HCT116 (cell line): ENCODE measurements at regions not wholly inside any gene's neighbourhood (a gene's known extent, or its start where the extent isn't known, plus 50 kb on each side); places are given as distances from the start of the nearest gene placed in this dataset.
A peak's percentile ranks its signal among the peaks of the same experiment; 100 is the strongest.
"Not testable (repeated sequence)": the region's sequence is repeated elsewhere in the genome, so short reads cannot be mapped to it uniquely, and the experiment has no call there.

Source experiments
- ATAC-seq: fragments of 200-7000 bp; cut with Tn5 transposase; 2 replicates; pipeline ENCODE4 v1.9.1; 2020; ENCODE audit warnings: mild to moderate bottlenecking, moderate library complexity
- BruUV-seq: library from RNA; stranded (reverse); fragments of 400-500 nt; replicated peaks from 2 replicates; lab custom pipeline; 2021; lab: Mats Ljungman, UMichigan
- CTCF ChIA-PET: fragments of 300-600 bp; sonication (Branson Sonifier 250); formaldehyde crosslinking; loops from one replicate; lab custom pipeline; 2021; ENCODE audit warnings: antibody characterized with exemption; lab: Charles Lee
- POLR2A ChIA-PET: fragments of 300-600, 350-600 bp; sonication (Branson Sonifier 250); formaldehyde crosslinking; loops from one replicate; lab custom pipeline; 2021; ENCODE audit warnings: antibody characterized with exemption; lab: Charles Lee
- RAD21 ChIA-PET, 2 experiments: fragments of 300-600 bp; sonication (Branson Sonifier 250); formaldehyde crosslinking; loops; one replicate each; lab custom pipeline; 2023; ENCODE audit warnings: low total read pairs in 2 of 2; ENCODE audit not compliant: uncharacterized antibody in 2 of 2, unreplicated experiment in 2 of 2, low non-redundant PET in 1 of 2; lab: Charles Lee
- DNase-seq: peaks from one replicate; pipeline ENCODE4 v3.0.0-alpha.2; 2010; ENCODE audit warnings: low read depth, low spot score
- H2AFZ ChIP-seq: fragments of 200-600 bp; shearing (Covaris generic), sonication (generic); 2 replicates; pipeline ENCODE4 v1.6.1; 2017; ENCODE audit warnings: low read depth, mixed run types, mixed read lengths, antibody characterized with exemption, low read length; ENCODE audit not compliant: poor library complexity, severe bottlenecking
- H3K27ac ChIP-seq: 2 replicates; pipeline ENCODE4 v1.5.1; 2012; ENCODE audit warnings: low read depth, low read length
- H3K27me3 ChIP-seq: fragments of 200-600 bp; sonication (generic); 2 replicates; pipeline ENCODE4 v1.6.1; 2016; ENCODE audit warnings: mixed run types, low read length, mixed read lengths; ENCODE audit not compliant: insufficient read depth
- H3K36me3 ChIP-seq, 2 experiments: fragments of 200-500 bp in 1 of 2; fragments of 200-600 bp in 1 of 2; sonication (Bioruptor generic) in 1 of 2; sonication (generic) in 1 of 2; 2 replicates each; pipeline versions ENCODE4 v1.5.1 to v1.6.1; 2014 to 2016; ENCODE audit warnings: low read length in 2 of 2, inconsistent platforms in 1 of 2, mixed read lengths in 1 of 2, mixed run types in 1 of 2; ENCODE audit not compliant: insufficient read depth in 2 of 2, control insufficient read depth in 1 of 2
- H3K4me1 ChIP-seq, 2 experiments: fragments of 200-600 bp in 1 of 2; sonication (generic) in 1 of 2; 2 replicates each; pipeline versions ENCODE4 v1.5.1 to v1.6.1; 2012 to 2017; ENCODE audit warnings: low read length in 2 of 2, inconsistent platforms in 1 of 2, mild to moderate bottlenecking in 1 of 2, mixed read lengths in 1 of 2, mixed run types in 1 of 2, moderate library complexity in 1 of 2; ENCODE audit not compliant: insufficient read depth in 2 of 2, control insufficient read depth in 1 of 2
- H3K4me2 ChIP-seq: fragments of 200-600 bp; sonication (generic); 2 replicates; pipeline ENCODE4 v1.6.1; 2017; ENCODE audit warnings: mixed run types, low read length, mixed read lengths
- H3K4me3 ChIP-seq, 2 experiments: fragments of 200-600 bp in 1 of 2; sonication (generic) in 1 of 2; replicated peaks in 1 of 2; 2 replicates each; pipeline ENCODE4 v1.5.1; 2011 to 2016; ENCODE audit warnings: low read length in 2 of 2, control low read depth in 1 of 2, low read depth in 1 of 2, mild to moderate bottlenecking in 1 of 2, mixed read lengths in 1 of 2, mixed run types in 1 of 2
- H3K79me2 ChIP-seq: fragments of 200-600 bp; sonication (generic); 2 replicates; pipeline ENCODE4 v1.6.1; 2017; ENCODE audit warnings: mild to moderate bottlenecking, mixed run types, low read length, moderate library complexity, mixed read lengths; ENCODE audit not compliant: insufficient read depth
- H3K9ac ChIP-seq: fragments of 200-600 bp; sonication (generic); 2 replicates; pipeline ENCODE4 v1.6.1; 2016; ENCODE audit warnings: low read length, mixed read lengths
- H3K9me2 ChIP-seq: fragments of 200-600 bp; sonication (generic), shearing (Covaris generic); 2 replicates; pipeline ENCODE4 v1.6.1; 2017; ENCODE audit warnings: mixed run types, mild to moderate bottlenecking, moderate library complexity; ENCODE audit not compliant: insufficient read depth
- H3K9me3 ChIP-seq, 2 experiments: fragments of 200-500 bp in 1 of 2; fragments of 200-600 bp in 1 of 2; sonication (Bioruptor generic) in 1 of 2; sonication (generic) in 1 of 2; 2 replicates each; pipeline ENCODE4 v1.6.1; 2014 to 2017; ENCODE audit warnings: low read length in 2 of 2, mixed read lengths in 2 of 2, inconsistent platforms in 1 of 2, low read depth in 1 of 2, mild to moderate bottlenecking in 1 of 2, mixed run types in 1 of 2, moderate library complexity in 1 of 2; ENCODE audit not compliant: control insufficient read depth in 1 of 2, insufficient read depth in 1 of 2
- H4K20me1 ChIP-seq: fragments of 200-600 bp; sonication (generic), shearing (Covaris generic); 2 replicates; pipeline ENCODE4 v1.6.1; 2017; ENCODE audit warnings: mixed run types, mild to moderate bottlenecking, moderate library complexity; ENCODE audit not compliant: insufficient read depth
- CEBPB ChIP-seq: IDR thresholded peaks from 2 replicates; pipeline ENCODE4 v1.6.1; 2012; ENCODE audit warnings: low read depth
- MAX ChIP-seq: IDR thresholded peaks from 2 replicates; pipeline ENCODE4 v1.6.1; 2012
- POLR2A ChIP-seq: IDR thresholded peaks from 2 replicates; pipeline ENCODE4 v1.7.0; 2011; ENCODE audit warnings: borderline replicate concordance; ENCODE audit not compliant: insufficient read depth, insufficient read length; ENCODE audit errors: extremely low read depth
- POLR2AphosphoS5 ChIP-seq: IDR thresholded peaks from 2 replicates; pipeline ENCODE4 v1.6.1; 2011; ENCODE audit warnings: mild to moderate bottlenecking, low read depth, low read length, moderate library complexity
- SP1 ChIP-seq: IDR thresholded peaks from 2 replicates; pipeline ENCODE4 v1.6.1; 2012; ENCODE audit warnings: low read depth
- SRF ChIP-seq: IDR thresholded peaks from 2 replicates; pipeline ENCODE4 v1.6.1; 2012; ENCODE audit warnings: low read depth
- YY1 ChIP-seq: IDR thresholded peaks from 2 replicates; pipeline ENCODE4 v1.6.1; 2011; ENCODE audit warnings: low read length, low read depth, moderate library complexity, mild to moderate bottlenecking; ENCODE audit not compliant: insufficient replicate concordance; ENCODE audit errors: extremely low read depth
- ZFX ChIP-seq: fragments of 450-650 bp; IDR thresholded peaks from 2 replicates; pipeline ENCODE4 v1.6.1; 2017
- ZNF274 ChIP-seq: fragments of 200-500 bp; sonication (Bioruptor generic); IDR thresholded peaks from 2 replicates; pipeline ENCODE4 v1.6.1; 2014; ENCODE audit warnings: mild to moderate bottlenecking, low read depth, low read length, inconsistent platforms
- intact Hi-C: fragments of 100-400 bp; cut with micrococcal nuclease; formaldehyde crosslinking; loops from 2 replicates; pipeline ENCODE4 v1.10.0; 2022

GRCh38 chr1:94658221-94658620 is 116.7 kb upstream of the F3 start:
- H3K9ac ChIP-seq: peak overlapping the region; percentile 25
- H3K9me3 ChIP-seq: no peaks in the 10 kb centered on the region
- RAD21 ChIA-PET: no interaction called here
- H4K20me1 ChIP-seq: no peaks in the 10 kb centered on the region
- H3K4me3 ChIP-seq: no peak overlapping the region
- H3K79me2 ChIP-seq: no peaks in the 10 kb centered on the region
- peaks cover 31 to 69% of the 10 kb centered on the region in 2 experiments for H3K4me1 ChIP-seq
- H3K4me2 ChIP-seq: peak overlapping the region; percentile 27
- DNase-seq: no peak
- no peaks in the 10 kb centered on the region for H3K27me3 ChIP-seq
- H3K9me2 ChIP-seq: no peaks in the 10 kb centered on the region
- BruUV-seq: no TSS peak
- no peaks in the 10 kb centered on the region for H3K36me3 ChIP-seq
- peak overlapping the region; percentile 46; the same call in 1 of the 2 replicates for H3K27ac ChIP-seq
- TF ChIP-seq ZNF274 (no peak), SRF (no peak), YY1 (no peak), SP1 (peak; percentile 21; the same call in 1 of the 2 replicates), POLR2A (no peak), MAX (peak; percentile 2; the same call in 1 of the 2 replicates), POLR2AphosphoS5 (0 out of 2 replicates have a peak, but pooled peaks have one; percentile 14)
- TF ChIP-seq, all 23 proteins: peak for 3
- ChIA-PET POLR2A (no interaction called here), CTCF (no interaction called here)
- ATAC-seq: peak; percentile 41
- H2AFZ ChIP-seq: peak overlapping the region; percentile 37
- intact Hi-C loops: no loop called here

- H3K27me3 ChIP-seq, CTCF ChIA-PET, POLR2A ChIA-PET, BruUV-seq, H3K4me3 ChIP-seq, H3K9me2 ChIP-seq, ATAC-seq, H3K36me3 ChIP-seq, H3K79me2 ChIP-seq, DNase-seq, RAD21 ChIA-PET, intact Hi-C loops, H3K9me3 ChIP-seq, H4K20me1 ChIP-seq: not testable (repeated sequence)
- peak overlapping the region; percentile 27 for H3K4me2 ChIP-seq
- H3K9ac ChIP-seq: peak overlapping the region; percentile 25
- peaks cover 32 to 71% of the 10 kb centered on the region in 2 experiments for H3K4me1 ChIP-seq
- peak overlapping the region; percentile 37 for H2AFZ ChIP-seq
- TF ChIP-seq ZFX (0 out of 2 replicates have a peak, but pooled peaks have one; percentile 11), CEBPB (peak; percentile 66; the same call in 1 of the 2 replicates), MAX (peak; percentile 79)
- peak overlapping the region; percentile 46 for H3K27ac ChIP-seq
These were observed 116.2 kb upstream of the F3 start for GRCh38 chr1:94657776-94658175.
